MCF 10A (cell line): ENCODE measurements at regions not wholly inside any gene's neighbourhood (a gene's known extent, or its start where the extent isn't known, plus 50 kb on each side); places are given as distances from the start of the nearest gene placed in this dataset.

Experiments
- BruUV-seq: library from RNA; stranded (reverse); fragments of 400-500 nt; replicated peaks from 2 replicates; lab custom pipeline; 2021; lab: Mats Ljungman, UMichigan
- CTCF ChIA-PET: fragments of 300-600 bp; sonication (Branson Sonifier 250); formaldehyde crosslinking; extraction: SDS; loops from one replicate; lab custom pipeline; 2021; ENCODE audit warnings: antibody characterized with exemption, inconsistent platforms; lab: Yijun Ruan, JAX
- POLR2A ChIA-PET: fragments of 300-600, 350-650 bp; sonication (Branson Sonifier 250); formaldehyde crosslinking; extraction: SDS; loops from one replicate; lab custom pipeline; 2020; ENCODE audit warnings: antibody characterized with exemption, inconsistent platforms; lab: Yijun Ruan, JAX
- DNase-seq: peaks from one replicate; pipeline ENCODE4 v3.0.0-alpha.2; 2018; ENCODE audit not compliant: unreplicated experiment
- H3K27ac Mint-ChIP-seq: one replicate; pipeline ENCODE4 v1.8.0; 2022; ENCODE audit warnings: mild to moderate bottlenecking, low read depth, mixed read lengths; ENCODE audit not compliant: unreplicated experiment
- H3K27me3 Mint-ChIP-seq: one replicate; pipeline ENCODE4 v1.8.0; 2022; ENCODE audit warnings: mixed read lengths; ENCODE audit not compliant: insufficient read depth, unreplicated experiment
- H3K36me3 Mint-ChIP-seq: one replicate; pipeline ENCODE4 v1.8.0; 2022; ENCODE audit warnings: mild to moderate bottlenecking, moderate library complexity, mixed read lengths; ENCODE audit not compliant: insufficient read depth, unreplicated experiment
- H3K4me1 Mint-ChIP-seq: one replicate; pipeline ENCODE4 v1.8.0; 2022; ENCODE audit warnings: mixed read lengths; ENCODE audit not compliant: insufficient read depth, unreplicated experiment
- H3K4me3 Mint-ChIP-seq: one replicate; pipeline ENCODE4 v1.8.0; 2022; ENCODE audit warnings: mild to moderate bottlenecking, moderate library complexity, mixed read lengths; ENCODE audit not compliant: unreplicated experiment
- H3K9me3 Mint-ChIP-seq: one replicate; pipeline ENCODE4 v1.8.0; 2022; ENCODE audit warnings: mixed read lengths; ENCODE audit not compliant: unreplicated experiment
- intact Hi-C: fragments of 100-400 bp; cut with micrococcal nuclease; formaldehyde crosslinking; loops from 2 replicates; pipeline ENCODE4 v1.14.1; 2022
- TF ChIP-seq, protein P1 (sequence below): fragments of 200-600 bp; IDR thresholded peaks from one replicate; pipeline ENCODE4 v1.8.0; 2022; ENCODE audit warnings: antibody characterized with exemption, mild to moderate bottlenecking; ENCODE audit not compliant: unreplicated experiment

DNA sequence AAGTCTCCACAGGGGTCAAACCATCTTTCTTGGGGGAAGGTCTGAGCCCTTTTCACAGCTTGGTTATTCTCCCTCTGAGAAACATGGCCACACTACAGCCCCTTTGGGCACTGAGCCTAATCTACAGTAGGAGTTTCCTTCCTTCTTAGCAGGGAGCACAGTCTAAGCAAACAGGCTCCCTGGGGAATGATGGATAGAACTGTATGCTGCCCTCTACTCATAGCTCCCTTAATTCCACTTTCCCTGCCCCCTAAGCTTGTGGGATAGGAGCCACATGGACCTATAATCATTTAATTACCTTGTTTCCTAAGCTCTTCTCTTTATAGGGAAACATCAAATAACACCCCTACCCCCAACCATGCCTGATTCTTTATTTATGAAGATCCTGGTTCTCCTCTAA, 442.1 kb upstream of the MEX3C start:
- H3K9me3 Mint-ChIP-seq, result peaks cover 8% of the 10 kb centered on the region
- no peaks in the 10 kb centered on the region for H3K36me3 Mint-ChIP-seq
- H3K27me3 Mint-ChIP-seq, result no peaks in the 10 kb centered on the region
- BruUV-seq, result no TSS peak
- TF ChIP-seq, protein P1, sequence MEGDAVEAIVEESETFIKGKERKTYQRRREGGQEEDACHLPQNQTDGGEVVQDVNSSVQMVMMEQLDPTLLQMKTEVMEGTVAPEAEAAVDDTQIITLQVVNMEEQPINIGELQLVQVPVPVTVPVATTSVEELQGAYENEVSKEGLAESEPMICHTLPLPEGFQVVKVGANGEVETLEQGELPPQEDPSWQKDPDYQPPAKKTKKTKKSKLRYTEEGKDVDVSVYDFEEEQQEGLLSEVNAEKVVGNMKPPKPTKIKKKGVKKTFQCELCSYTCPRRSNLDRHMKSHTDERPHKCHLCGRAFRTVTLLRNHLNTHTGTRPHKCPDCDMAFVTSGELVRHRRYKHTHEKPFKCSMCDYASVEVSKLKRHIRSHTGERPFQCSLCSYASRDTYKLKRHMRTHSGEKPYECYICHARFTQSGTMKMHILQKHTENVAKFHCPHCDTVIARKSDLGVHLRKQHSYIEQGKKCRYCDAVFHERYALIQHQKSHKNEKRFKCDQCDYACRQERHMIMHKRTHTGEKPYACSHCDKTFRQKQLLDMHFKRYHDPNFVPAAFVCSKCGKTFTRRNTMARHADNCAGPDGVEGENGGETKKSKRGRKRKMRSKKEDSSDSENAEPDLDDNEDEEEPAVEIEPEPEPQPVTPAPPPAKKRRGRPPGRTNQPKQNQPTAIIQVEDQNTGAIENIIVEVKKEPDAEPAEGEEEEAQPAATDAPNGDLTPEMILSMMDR, result no peak
- no peak overlapping the region for H3K4me3 Mint-ChIP-seq
- POLR2A ChIA-PET, result no interaction called here
- intact Hi-C loops, result no loop called here
- H3K4me1 Mint-ChIP-seq, result no peaks in the 10 kb centered on the region
- no peak overlapping the region for H3K27ac Mint-ChIP-seq
- CTCF ChIA-PET, result interaction anchor here (1.5 kb wide), 1 partner anchor 18 kb away, joined by 6 read pairs; no protein-coding TSS in a partner anchor
- DNase-seq, result no peak

DNA sequence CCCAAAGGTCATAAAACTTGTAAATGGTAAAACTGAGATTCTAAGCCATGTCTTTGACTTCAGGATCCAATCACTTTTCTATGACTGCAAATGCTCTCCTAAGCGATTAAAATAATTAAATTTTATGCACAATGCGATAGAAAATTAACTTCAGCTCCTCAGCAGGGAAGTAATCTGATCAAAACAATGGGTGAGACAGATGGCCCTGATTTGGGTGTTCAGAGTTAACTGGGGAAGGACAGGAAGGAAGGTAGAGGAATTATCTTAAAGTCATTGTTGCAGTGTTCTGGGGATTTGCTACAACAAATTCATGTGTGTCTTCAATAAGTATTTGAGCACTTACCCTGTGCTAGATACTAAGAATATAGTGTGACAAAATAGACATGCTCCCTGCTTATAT, 446.0 kb upstream of the MEX3C start:
- BruUV-seq, result no TSS peak

DNA sequence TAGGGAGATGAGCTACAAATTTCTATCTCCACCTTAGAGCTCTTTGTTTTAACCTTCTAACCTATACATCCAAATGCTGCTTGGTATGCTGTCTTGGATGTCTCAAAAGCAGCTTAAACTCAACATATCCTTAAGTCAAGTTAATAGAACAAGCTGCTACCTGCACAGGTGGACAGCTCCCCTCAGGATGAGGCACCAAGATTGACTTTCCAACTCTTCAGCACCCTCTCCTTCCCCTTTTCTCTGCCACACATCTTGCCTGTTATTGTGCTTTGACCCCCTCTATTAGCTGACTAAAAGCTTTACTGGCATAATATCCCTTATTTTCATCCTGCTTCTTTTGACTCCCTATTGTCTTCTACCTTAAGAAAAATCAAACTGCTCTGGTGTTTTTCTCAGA, 448.1 kb upstream of the MEX3C start:
- Mint-ChIP-seq H3K36me3 (no peaks in the 10 kb centered on the region), H3K9me3 (no peaks in the 10 kb centered on the region), H3K4me3 (no peak overlapping the region), H3K27ac (no peak overlapping the region), H3K4me1 (no peaks in the 10 kb centered on the region), H3K27me3 (no peaks in the 10 kb centered on the region)
- no TSS peak for BruUV-seq
- DNase-seq, result no peak
- POLR2A ChIA-PET, result no interaction called here
- intact Hi-C loops, result no loop called here
- CTCF ChIA-PET, result interaction anchor here (1.0 to 1.7 kb wide), 3 partner anchors 11 to 24 kb away, joined by 3 to 6 read pairs (median 3); no protein-coding TSS in a partner anchor
- TF ChIP-seq, protein P1, result no peak

More for the DNA sequence above, 446.0 kb upstream of the MEX3C start:
- Mint-ChIP-seq H3K27me3 (no peaks in the 10 kb centered on the region), H3K36me3 (no peaks in the 10 kb centered on the region), H3K9me3 (no peaks in the 10 kb centered on the region), H3K4me3 (no peak overlapping the region), H3K4me1 (no peaks in the 10 kb centered on the region), H3K27ac (no peak overlapping the region)
- POLR2A ChIA-PET, result no interaction called here
- TF ChIP-seq, protein P1, result no peak
- CTCF ChIA-PET, result no interaction called here
- intact Hi-C loops, result no loop called here
- no peak for DNase-seq

DNA sequence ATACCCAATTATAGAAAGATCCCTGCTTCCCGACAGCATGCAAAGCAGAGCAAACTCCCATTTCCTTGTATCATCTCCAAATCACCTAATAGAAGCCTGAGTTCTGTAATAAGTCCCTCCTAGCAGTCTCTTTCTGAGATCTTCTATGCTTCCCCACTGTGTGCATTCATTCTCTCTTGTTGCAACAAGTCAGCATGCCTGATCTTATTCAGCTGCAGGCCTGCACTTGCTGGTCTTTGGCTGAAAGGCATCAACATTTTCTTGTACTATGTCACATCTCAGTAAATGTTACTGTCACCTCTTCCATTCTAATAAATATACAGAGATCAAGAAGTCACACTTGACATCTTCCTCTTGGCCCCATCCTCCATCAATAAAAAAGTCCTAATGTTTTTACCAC, 449.9 kb upstream of the MEX3C start:
- no TSS peak for BruUV-seq
- POLR2A ChIA-PET, result no interaction called here

More for the DNA sequence above, 449.9 kb upstream of the MEX3C start:
- DNase-seq, result no peak
- CTCF ChIA-PET, result interaction anchor here (0.8 kb wide), 1 partner anchor 537 kb away, joined by 4 read pairs; no protein-coding TSS in a partner anchor
- no peaks in the 10 kb centered on the region for H3K27me3 Mint-ChIP-seq
- no peaks in the 10 kb centered on the region for H3K9me3 Mint-ChIP-seq
- no peak overlapping the region for H3K4me3 Mint-ChIP-seq
- TF ChIP-seq, protein P1, result no peak
- intact Hi-C loops, result no loop called here
- no peaks in the 10 kb centered on the region for H3K36me3 Mint-ChIP-seq
- H3K4me1 Mint-ChIP-seq, result no peaks in the 10 kb centered on the region
- no peak overlapping the region for H3K27ac Mint-ChIP-seq
